GM21447 (cell line): ENCODE measurements at regions not wholly inside any gene's neighbourhood (a gene's known extent, or its start where the extent isn't known, plus 50 kb on each side); places are given as distances from the start of the nearest gene placed in this dataset.

Experiments used
- ATAC-seq: cut with Tn5 transposase; IDR thresholded peaks from one replicate; pipeline ENCODE4 v1.9.1; 2021; ENCODE audit not compliant: unreplicated experiment

DNA sequence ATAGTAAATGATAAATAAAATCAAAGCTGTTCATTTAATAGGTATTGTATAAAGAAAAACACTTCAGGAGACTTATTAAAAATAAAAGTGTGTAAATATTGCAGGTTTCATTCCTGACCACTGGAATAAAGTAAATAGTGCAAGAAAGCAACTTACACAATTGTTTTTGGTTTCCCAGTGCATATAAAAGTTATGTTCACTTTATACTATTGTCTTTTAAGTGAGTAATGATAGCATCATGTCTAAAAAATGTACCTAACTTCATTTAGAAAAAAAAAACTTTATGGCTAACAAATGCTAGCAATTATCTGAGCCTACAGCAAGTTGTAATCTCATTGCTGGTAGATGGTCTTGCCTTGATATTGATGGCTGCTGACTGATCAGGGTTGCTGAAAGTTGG, 726.6 kb upstream of the POU3F2 start:
- no peak for ATAC-seq

DNA sequence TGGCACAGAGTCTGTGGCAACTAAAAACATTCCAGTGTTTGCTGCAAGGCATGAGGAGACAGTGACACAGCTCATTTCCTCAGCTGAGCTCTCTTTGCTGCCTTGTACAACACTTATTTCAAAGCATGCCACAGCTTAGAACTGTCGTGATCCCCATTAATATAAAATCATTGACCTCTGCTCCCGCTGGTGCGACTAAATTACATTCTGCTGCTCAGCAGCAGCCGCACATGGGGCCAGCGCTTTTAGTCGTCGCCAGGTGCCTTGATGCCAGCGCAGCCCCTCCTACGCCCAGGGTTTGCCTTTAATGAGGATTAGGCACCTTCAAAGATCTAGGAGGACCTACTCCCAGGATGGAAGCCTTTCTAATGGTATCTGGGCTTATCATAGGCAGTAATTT, 717.9 kb upstream of the POU3F2 start:
- no peak for ATAC-seq

DNA sequence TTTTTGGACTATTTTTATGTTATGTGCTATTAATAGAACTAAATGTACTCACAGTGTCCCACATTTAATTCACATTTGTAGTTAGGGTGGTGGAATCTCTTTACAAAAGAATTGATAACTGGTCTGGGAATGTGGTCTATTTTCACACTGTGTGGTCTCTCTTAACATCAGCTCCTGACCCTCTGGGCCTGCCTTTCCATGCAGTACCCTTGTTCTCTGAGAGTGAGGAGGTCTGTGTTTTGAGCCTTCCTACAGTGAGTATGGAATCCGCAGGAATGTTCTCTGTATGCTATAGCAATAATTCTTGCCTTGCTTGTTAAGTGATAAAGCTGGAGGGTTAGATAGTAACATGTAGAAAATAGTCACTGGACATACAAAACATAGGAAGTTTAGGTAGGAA, 717.3 kb upstream of the POU3F2 start:
- no peak for ATAC-seq

DNA sequence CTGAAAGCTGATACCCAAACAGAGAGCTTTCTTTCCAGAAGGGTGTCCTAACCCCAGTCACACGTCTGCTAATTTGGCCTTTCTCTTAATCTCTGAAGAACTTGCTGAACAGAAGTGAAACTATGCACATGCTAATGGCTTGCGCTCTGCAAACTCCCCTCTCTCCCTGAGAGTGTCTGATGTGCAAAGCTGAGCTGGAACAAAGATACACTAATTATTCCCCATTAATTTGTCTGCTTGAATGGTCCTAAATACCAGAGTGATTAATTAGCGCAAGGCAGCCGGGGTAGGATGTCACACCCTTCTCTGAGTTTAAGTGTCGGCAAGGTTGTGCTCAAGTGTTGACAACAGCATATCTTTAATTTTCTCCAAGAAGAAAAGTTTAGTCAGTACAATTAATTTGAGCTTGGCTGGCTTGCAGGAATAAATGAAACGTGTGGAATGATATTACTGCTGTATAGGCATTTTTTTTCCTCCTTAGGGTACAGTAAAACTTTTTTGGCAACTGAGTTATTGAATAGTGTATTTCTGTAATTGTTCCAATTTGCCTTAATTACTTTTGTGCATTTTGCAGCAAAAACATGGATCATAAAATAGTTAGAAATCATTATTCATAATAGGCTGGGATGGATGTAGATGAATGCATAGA, 715.9 kb upstream of the POU3F2 start:
- ATAC-seq = no peak

GRCh38 chr6:98124171-98124570, 710.2 kb upstream of the POU3F2 start:
- no peak for ATAC-seq

GRCh38 chr6:98131290-98131990, 702.9 kb upstream of the POU3F2 start:
- no peak for ATAC-seq

DNA sequence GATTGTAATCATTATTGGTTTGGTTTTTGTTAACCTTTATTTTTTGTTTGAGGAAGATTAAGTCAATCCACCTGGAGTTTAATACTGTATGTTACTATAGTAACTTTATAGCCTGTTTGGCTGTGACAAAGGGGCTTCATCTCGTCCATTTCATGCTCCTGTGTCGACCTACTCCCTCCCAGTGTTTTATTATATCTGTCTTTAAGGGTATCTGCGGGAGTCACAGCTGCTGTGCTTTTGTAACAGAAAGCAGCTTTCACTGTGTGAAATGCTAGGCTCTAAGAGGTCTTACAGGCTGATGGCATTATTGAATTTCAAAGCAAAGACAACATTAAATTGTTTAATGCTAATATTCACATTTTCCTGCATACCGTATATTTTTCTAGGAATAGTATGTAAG, 698.0 kb upstream of the POU3F2 start:
- ATAC-seq = no peak

DNA sequence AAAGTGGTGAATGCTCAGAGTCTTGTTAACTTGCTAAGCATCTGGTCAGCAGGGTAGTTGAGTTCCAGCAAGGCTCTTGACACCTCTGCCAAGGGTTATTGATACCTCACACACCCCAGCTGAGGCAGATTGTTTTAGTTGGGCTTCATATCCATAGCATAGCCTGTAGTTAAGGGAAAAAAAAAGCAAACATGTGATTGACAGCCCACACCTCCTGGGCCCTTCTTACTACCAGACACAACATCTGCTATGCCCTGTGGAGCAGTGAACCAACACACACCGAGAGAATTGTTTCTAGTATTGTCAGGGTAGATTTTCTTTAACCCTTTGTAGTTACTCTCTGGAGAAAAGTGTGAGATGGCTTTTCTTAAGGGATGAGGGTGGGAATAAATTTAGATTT, 697.0 kb upstream of the POU3F2 start:
- no peak for ATAC-seq

DNA sequence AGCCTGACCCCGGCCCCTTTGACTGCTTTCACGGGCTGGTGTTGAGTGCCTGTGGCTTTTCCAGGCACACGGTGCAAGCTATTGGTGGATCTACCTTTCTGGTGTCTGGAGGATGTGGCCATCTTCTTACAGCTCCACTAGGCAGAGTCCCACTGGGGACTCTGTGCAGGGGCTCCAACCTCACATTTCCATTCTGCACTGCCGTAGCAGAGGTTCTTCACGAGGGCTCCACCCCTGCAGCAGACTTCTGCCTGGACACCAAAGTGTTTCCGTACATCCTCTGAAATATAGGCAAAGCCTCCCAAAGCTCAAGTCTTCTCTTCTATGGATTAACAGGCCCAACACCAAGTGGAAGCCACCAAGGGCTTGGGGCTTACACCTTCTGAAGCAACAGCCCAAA, 691.5 kb upstream of the POU3F2 start:
- ATAC-seq = no peak

- ATAC-seq = no peak
These were observed 687.7 kb upstream of the POU3F2 start for GRCh38 chr6:98146656-98147055.

DNA sequence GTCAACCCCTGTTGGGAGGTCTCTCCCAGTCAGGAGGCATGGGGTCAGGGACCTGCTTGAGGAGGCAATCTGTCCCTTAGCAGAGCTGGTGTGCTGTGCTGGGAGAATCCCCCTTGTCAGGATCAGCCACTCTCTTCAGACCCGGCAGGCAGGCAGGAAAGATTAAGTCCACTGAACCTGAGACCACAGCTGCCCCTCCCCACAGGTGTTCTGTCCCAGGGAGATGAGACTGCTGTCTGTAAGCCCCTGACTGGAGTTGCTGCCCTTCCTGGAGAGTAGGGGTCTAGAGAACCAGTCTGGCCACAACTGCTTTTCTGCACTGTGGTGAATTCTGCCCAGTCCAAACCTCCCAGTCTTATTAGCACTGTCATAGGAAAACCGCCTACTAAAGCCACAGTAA, 677.8 kb upstream of the POU3F2 start:
- ATAC-seq = no peak

DNA sequence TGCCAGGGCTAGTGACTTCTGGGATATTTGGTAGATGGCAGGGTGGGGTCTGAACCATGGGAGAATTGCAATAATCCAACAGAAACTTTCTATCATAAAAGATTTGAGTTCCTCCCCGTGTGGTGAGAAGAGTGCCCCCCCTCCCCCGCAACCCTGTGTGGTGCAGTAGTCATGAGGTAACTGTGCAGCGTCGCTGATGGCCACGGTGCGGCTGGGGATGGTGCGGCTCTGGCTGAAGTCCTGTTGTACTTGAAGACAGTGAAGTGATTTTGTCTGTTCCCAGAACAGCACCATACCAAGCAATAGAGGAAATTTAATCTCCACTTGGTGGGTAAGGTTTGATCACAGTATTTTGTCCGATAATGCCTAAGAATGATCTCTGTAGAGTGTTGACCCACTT, 654.8 kb upstream of the POU3F2 start:
- no peak for ATAC-seq

DNA sequence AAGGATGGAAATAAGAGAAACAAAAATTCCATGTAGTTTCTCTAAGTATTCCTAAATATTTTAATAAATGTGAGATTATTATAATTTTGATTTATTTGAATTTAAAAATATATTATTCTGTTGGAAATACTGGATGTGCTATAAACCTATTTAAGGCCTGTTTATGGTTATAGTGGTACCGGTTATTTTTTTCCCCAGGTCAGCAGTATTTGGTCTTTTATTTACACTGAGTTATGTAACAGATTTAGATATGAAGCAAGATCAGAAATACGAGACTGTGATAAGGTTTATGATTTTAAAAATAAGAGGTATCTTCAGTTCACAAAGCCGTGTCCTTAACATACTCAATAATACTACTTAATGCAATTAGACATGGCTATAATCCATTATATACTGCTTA, 634.3 kb upstream of the POU3F2 start:
- ATAC-seq = no peak

DNA sequence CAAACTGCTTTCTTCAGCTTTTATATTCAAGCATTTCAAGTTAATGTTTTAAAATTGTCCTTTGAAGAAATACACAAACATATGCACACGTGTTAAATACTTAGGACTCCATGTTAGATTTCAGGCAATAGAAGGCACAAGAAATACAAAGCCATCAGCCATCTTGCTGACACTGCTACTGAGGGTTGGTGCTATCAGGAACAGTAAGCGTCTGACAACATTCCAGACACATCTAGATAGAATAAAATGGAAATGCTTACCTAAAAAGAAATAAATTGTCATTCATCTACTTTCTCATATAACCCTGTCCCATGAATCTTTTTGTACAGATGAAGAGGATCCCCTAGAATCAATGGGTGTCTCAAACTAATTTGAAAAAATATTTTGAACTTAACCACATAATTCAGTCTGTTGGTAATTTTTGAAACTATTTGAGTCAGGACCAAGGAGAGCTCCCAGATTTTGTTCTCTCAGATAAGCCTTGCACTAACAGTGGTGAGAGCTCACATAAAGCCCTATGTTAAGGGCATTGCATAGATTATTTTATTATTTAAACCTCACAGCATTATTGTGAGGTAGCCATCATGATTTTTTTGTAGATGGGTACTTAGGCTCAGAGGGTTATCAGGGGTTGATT, 631.1 kb upstream of the POU3F2 start:
- ATAC-seq = no peak

GRCh38 chr6:98212468-98212867, 621.9 kb upstream of the POU3F2 start:
- no peak for ATAC-seq

DNA sequence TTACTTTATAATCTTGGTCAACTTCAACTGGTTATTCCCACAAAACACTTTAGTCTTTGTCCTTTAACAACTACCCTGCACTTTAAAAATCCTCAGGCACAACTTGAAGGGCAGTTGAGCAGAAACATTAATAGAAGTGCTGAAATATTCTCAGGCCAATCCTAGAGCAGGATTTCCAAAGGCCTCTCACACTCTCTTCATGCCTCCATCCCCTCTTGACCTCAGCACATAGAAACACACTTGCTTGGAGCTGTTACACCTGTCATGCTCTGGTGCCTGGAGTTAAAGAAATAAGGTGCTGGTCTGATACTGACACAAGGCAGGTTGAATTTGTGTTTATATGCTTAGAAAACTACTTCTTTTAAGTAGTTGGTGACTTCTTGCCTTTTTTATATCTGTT, 618.8 kb upstream of the POU3F2 start:
- no peak for ATAC-seq

DNA sequence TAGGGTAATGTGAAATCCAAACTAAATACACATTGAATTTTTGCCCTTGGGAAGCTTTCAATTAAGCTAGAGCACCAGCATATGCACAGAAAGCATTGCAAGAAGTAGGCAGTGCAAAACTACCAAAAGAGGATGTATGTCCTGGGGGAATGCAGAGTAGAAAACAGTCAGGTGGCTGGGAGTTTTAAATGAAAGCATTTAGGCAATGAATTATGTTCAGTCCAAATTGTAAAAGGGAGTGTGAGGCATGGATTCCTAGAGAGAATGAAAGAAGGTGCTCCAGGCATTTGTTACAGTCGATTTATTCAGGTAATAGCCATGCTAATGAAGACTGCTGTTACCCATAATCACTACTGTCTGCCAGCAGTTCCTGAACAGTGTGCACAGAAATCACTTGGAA, 604.1 kb upstream of the POU3F2 start:
- ATAC-seq = no peak

- no peak for ATAC-seq
These were observed 595.3 kb upstream of the POU3F2 start for GRCh38 chr6:98239057-98239456.

- ATAC-seq = no peak
These were observed 592.7 kb upstream of the POU3F2 start for GRCh38 chr6:98241630-98242029.

GRCh38 chr6:98254624-98255023, 579.8 kb upstream of the POU3F2 start:
- ATAC-seq = no peak

DNA sequence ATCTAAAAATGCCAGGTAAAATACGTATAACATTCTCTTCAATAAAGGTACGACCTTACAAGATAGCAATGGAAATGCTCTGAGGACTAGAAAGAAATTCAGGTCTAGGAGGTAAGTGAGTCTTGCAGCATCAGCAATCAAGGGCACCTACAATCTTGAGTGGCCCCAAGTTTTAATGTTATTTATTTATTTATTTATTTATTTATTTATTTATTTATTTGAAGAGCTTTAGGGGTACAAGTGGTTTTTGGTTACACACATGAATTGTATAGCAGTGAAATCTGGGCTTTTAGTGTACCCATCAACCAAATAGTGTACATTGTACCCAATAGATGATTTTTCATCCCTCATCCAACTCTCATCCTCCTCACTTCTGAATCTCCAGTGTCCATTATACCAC, 574.0 kb upstream of the POU3F2 start:
- ATAC-seq = no peak

- ATAC-seq = no peak
These were observed 562.3 kb upstream of the POU3F2 start for GRCh38 chr6:98272060-98272459.

DNA sequence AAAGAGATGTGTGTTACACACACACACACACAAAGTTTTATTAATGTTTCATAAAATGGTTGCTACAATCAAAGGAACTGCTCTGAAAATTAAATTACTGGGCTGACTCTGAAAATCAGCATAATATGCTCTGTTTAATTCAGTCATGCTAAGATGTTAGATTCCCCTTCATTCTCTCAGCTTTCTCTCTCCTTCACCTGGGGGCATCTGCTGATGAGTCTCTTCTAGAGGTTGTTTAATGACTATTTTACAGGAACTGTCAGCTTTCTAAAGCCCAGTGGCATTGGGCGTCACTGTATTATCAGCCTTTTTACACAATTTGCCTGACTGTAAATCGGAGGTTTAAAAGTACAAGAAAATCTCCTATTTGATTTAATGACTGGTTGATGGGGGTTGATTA, 559.7 kb upstream of the POU3F2 start:
- no peak for ATAC-seq
